ENCODE measurements at regions not wholly inside any gene's neighbourhood (a gene's known extent, or its start where the extent isn't known, plus 50 kb on each side); places are given as distances from the start of the nearest gene placed in this dataset.
"Not testable (repeated sequence)": the region's sequence is repeated elsewhere in the genome, so short reads cannot be mapped to it uniquely, and the experiment has no call there.

- DNase-seq: peak; percentile 75
These were observed 89.9 kb upstream of the GNAQ start for GRCh38 chr9:78121488-78121887.

- no peak for DNase-seq
These were observed 87.3 kb upstream of the GNAQ start for GRCh38 chr9:78118742-78119473.

- peak; percentile 62 for DNase-seq
These were observed 83.5 kb upstream of the GNAQ start for GRCh38 chr9:78115073-78115472.

GRCh38 chr9:78114581-78114980, 83.0 kb upstream of the GNAQ start:
- no peak for DNase-seq

GRCh38 chr9:78112406-78112805, 80.8 kb upstream of the GNAQ start:
- no peak for DNase-seq

GRCh38 chr9:78112004-78112403, 80.4 kb upstream of the GNAQ start:
- DNase-seq: no peak

GRCh38 chr9:78109075-78109474, 77.5 kb upstream of the GNAQ start:
- no peak for DNase-seq

- not testable (repeated sequence) for DNase-seq
These were observed 75.0 kb upstream of the GNAQ start for GRCh38 chr9:78106586-78106985.

GRCh38 chr9:78103971-78104433, 72.4 kb upstream of the GNAQ start:
- no peak for DNase-seq

GRCh38 chr9:78101247-78101646, 69.6 kb upstream of the GNAQ start:
- peak; percentile 51 for DNase-seq

- DNase-seq: no peak
These were observed 65.9 kb upstream of the GNAQ start for GRCh38 chr9:78097541-78097940.

- no peak for DNase-seq
These were observed 60.1 kb upstream of the GNAQ start for GRCh38 chr9:78091731-78092130.

- no peak for DNase-seq
These were observed 57.5 kb upstream of the GNAQ start for GRCh38 chr9:78089111-78089510.

- DNase-seq: not testable (repeated sequence)
These were observed 56.6 kb upstream of the GNAQ start for GRCh38 chr9:78088190-78088589.
